ENCODE measurements at regions not wholly inside any gene's neighbourhood (a gene's known extent, or its start where the extent isn't known, plus 50 kb on each side); places are given as distances from the start of the nearest gene placed in this dataset.

DNA sequence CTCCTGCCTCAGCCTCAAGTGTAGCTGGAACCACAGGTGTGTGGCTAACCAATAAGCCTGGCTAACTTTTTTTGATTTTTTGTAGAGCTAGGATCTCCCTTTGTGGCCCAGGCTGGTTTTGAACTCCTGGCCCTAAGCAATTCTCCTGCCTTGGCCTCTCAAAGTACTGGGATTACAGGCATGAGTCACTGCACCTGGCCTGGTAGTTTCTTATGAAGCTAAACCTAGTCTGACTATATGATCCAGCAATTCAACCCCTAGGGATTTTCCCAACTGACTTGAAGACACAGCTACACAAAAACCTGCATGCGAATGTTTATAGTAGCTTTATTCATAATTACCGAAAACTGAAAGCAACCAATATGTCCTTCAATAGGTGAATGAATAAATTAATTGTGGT lies 176.2 kb upstream of the IRX3 start:
- TF ChIP-seq, protein P1, sequence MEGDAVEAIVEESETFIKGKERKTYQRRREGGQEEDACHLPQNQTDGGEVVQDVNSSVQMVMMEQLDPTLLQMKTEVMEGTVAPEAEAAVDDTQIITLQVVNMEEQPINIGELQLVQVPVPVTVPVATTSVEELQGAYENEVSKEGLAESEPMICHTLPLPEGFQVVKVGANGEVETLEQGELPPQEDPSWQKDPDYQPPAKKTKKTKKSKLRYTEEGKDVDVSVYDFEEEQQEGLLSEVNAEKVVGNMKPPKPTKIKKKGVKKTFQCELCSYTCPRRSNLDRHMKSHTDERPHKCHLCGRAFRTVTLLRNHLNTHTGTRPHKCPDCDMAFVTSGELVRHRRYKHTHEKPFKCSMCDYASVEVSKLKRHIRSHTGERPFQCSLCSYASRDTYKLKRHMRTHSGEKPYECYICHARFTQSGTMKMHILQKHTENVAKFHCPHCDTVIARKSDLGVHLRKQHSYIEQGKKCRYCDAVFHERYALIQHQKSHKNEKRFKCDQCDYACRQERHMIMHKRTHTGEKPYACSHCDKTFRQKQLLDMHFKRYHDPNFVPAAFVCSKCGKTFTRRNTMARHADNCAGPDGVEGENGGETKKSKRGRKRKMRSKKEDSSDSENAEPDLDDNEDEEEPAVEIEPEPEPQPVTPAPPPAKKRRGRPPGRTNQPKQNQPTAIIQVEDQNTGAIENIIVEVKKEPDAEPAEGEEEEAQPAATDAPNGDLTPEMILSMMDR (IDR thresholded peaks at IDR 0.05), result no peak
- no peak for TF ChIP-seq POLR2A (IDR thresholded peaks at IDR 0.05)
- TF ChIP-seq EP300 (IDR thresholded peaks at IDR 0.05), result no peak
